ENCODE measurements at regions not wholly inside any gene's neighbourhood (a gene's known extent, or its start where the extent isn't known, plus 50 kb on each side); places are given as distances from the start of the nearest gene placed in this dataset.
A peak's percentile ranks its signal among the peaks of the same experiment; 100 is the strongest.

DNA sequence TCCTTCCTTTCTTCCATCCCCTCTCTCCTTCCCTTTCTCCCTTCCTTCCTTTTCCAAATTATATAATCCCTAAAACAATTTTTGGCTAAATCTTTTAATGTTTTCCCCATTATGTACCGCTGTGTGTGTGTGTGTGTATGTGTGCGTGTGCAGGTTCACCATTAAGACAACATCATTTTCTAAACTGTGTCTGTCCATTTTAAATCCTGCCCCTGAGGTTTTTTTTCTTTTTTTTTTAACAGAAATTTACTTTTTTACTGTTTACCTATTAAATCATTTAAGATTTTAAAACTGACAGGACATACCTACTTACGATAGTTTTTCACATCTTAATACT is 366.3 kb upstream of the EPHA7 start:
- ATAC-seq = no peak; the same call in 2 of the 3 replicates
- TF ChIP-seq, protein P1, sequence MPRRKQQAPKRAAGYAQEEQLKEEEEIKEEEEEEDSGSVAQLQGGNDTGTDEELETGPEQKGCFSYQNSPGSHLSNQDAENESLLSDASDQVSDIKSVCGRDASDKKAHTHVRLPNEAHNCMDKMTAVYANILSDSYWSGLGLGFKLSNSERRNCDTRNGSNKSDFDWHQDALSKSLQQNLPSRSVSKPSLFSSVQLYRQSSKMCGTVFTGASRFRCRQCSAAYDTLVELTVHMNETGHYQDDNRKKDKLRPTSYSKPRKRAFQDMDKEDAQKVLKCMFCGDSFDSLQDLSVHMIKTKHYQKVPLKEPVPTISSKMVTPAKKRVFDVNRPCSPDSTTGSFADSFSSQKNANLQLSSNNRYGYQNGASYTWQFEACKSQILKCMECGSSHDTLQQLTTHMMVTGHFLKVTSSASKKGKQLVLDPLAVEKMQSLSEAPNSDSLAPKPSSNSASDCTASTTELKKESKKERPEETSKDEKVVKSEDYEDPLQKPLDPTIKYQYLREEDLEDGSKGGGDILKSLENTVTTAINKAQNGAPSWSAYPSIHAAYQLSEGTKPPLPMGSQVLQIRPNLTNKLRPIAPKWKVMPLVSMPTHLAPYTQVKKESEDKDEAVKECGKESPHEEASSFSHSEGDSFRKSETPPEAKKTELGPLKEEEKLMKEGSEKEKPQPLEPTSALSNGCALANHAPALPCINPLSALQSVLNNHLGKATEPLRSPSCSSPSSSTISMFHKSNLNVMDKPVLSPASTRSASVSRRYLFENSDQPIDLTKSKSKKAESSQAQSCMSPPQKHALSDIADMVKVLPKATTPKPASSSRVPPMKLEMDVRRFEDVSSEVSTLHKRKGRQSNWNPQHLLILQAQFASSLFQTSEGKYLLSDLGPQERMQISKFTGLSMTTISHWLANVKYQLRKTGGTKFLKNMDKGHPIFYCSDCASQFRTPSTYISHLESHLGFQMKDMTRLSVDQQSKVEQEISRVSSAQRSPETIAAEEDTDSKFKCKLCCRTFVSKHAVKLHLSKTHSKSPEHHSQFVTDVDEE (CRISPR knock-in tag; IDR thresholded peaks at IDR 0.05) = no peak
- TF ChIP-seq RARB (CRISPR knock-in tag; IDR thresholded peaks at IDR 0.05) (no peak), ZNF8 (CRISPR knock-in tag; IDR thresholded peaks at IDR 0.05) (no peak)
- TF ChIP-seq, protein P2, sequence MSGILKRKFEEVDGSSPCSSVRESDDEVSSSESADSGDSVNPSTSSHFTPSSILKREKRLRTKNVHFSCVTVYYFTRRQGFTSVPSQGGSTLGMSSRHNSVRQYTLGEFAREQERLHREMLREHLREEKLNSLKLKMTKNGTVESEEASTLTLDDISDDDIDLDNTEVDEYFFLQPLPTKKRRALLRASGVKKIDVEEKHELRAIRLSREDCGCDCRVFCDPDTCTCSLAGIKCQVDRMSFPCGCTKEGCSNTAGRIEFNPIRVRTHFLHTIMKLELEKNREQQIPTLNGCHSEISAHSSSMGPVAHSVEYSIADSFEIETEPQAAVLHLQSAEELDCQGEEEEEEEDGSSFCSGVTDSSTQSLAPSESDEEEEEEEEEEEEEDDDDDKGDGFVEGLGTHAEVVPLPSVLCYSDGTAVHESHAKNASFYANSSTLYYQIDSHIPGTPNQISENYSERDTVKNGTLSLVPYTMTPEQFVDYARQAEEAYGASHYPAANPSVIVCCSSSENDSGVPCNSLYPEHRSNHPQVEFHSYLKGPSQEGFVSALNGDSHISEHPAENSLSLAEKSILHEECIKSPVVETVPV (CRISPR knock-in tag; IDR thresholded peaks at IDR 0.05) = no peak

DNA sequence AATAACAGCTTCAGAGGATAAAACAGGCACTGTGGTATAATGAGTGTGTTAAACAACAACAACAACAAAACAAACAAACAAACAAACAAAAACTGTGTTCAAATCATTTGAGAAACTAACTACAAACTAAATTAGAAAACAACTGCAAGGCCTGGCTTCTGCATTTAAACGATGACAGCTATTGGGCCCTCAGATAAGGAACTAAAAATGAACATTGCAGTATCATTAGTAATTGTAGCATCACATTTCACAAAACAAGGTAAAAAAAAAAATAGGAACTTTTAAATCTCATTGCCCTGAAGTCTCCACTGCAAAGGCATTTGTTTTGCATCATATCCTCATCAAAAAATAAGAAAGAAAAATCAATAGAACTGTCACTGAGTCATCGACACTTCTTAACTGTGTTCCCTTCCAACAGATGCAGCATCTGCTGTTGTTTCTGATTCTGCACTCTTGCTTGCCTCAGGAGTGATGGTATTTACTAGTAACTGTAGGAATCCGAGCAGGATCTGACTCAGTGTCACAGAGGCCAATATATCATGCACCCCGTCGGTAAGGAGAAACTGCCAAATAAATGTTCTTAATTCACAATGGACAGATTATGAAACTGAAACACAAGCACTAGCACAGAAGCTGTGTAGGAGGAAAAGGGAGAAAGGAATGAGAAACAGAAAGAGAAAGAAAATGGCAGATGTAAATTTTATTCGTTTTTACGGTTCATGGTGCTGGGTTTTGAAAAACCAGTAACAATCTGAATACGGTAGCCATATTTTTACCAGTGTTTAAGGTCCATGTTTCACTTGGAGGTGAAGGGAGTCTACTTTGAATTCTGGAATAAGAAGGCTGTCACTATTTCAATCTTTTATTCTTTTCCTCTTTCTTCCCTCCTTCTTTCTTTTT is 365.7 kb upstream of the EPHA7 start:
- TF ChIP-seq ZFP3 (CRISPR knock-in tag; IDR thresholded peaks at IDR 0.05) (no peak), RARB (CRISPR knock-in tag; IDR thresholded peaks at IDR 0.05) (no peak)

DNA sequence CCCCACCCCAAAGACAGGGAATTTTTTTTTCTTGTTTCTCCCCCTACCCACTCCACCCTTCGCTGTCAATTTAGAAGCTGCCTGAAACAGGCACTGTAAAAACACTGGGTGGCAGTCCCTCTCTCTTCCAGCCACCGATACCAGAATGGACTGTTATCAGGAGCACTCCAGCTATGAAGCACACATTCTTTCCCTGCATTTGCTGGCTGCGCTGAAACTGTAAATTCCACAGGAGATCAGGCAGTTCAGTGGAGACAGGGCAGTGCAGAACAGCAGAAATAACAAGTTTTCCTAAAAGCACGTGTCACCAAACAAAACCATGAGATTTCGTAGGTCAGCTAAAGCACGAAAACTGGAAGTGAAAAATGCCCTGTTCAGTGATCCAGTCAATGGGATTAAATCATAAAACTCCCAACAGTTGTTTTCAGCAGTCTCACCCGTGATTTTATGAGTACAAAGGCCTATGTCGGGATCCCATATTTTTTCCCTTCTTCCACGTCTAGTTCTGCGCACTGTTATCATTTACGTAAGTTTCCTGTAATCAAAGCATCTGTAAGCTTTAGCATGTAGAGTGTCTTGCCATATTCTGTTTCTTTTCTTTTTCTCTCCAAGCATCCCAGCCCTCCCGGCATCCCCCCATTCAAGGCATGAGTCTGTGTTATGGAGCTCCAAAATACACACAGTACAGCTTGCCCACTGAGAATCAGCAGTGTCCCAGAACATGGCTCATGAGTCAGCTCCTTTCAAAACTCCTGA is 359.9 kb upstream of the EPHA7 start:
- peak; percentile 90 for ATAC-seq
- no peak for TF ChIP-seq PPARA (CRISPR knock-in tag; IDR thresholded peaks at IDR 0.05; ENCODE audit: borderline replicate concordance)
- TF ChIP-seq ZNF70 (CRISPR knock-in tag; IDR thresholded peaks at IDR 0.05) = no peak
- TF ChIP-seq, protein P2 (CRISPR knock-in tag; IDR thresholded peaks at IDR 0.05) = no peak
- no peak for TF ChIP-seq ESRRG (CRISPR knock-in tag; IDR thresholded peaks at IDR 0.05)
- no peak for TF ChIP-seq GLIS3 (CRISPR knock-in tag; IDR thresholded peaks at IDR 0.05)

More for the DNA sequence above, 365.7 kb upstream of the EPHA7 start:
- ATAC-seq = peak; percentile 94

DNA sequence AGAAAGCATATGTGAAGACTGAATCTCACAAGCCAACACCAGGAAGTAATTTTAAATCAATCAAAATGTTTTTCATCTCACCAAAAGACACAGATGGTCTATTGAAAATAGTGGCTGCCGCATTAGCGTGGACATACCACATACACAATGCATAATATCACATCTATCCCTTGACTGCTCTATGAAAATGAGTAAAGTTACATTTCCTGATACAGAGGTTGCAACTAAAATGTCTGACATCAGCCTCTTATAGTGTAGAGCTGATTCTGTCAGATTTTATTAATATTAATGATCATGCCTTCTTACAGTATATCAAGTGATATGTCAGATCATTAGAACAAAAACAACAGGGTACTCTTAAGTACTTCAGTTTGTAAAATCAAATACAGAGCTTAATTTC is 339.8 kb upstream of the EPHA7 start:
- no peak for ATAC-seq
- TF ChIP-seq ZNF70 (CRISPR knock-in tag; IDR thresholded peaks at IDR 0.05) (no peak), BACH2 (CRISPR knock-in tag; IDR thresholded peaks at IDR 0.05; ENCODE audit: borderline replicate concordance) (no peak), ZNF565 (CRISPR knock-in tag; conservative IDR thresholded peaks at IDR 0.05; ENCODE audit: low read depth) (no peak), TOX (CRISPR knock-in tag; IDR thresholded peaks at IDR 0.05; ENCODE audit: borderline replicate concordance) (no peak), PPARA (CRISPR knock-in tag; IDR thresholded peaks at IDR 0.05; ENCODE audit: borderline replicate concordance) (no peak), ESRRG (CRISPR knock-in tag; IDR thresholded peaks at IDR 0.05) (no peak), GLIS3 (CRISPR knock-in tag; IDR thresholded peaks at IDR 0.05) (no peak), SNAI2 (CRISPR knock-in tag; IDR thresholded peaks at IDR 0.05) (no peak), ZFP30 (CRISPR knock-in tag; IDR thresholded peaks at IDR 0.05) (no peak)
- TF ChIP-seq, protein P3, sequence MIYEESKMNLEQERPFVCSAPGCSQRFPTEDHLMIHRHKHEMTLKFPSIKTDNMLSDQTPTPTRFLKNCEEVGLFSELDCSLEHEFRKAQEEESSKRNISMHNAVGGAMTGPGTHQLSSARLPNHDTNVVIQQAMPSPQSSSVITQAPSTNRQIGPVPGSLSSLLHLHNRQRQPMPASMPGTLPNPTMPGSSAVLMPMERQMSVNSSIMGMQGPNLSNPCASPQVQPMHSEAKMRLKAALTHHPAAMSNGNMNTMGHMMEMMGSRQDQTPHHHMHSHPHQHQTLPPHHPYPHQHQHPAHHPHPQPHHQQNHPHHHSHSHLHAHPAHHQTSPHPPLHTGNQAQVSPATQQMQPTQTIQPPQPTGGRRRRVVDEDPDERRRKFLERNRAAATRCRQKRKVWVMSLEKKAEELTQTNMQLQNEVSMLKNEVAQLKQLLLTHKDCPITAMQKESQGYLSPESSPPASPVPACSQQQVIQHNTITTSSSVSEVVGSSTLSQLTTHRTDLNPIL (CRISPR knock-in tag; IDR thresholded peaks at IDR 0.05; ENCODE audit: low read depth) = no peak
- TF ChIP-seq, protein P1 (CRISPR knock-in tag; IDR thresholded peaks at IDR 0.05) = no peak

All from SK-N-SH treated with all-trans-retinoic acid at 6 μM for 48 hours (cell line).